Spleen (tissue), 11 donors: ENCODE measurements at regions not wholly inside any gene's neighbourhood (a gene's known extent, or its start where the extent isn't known, plus 50 kb on each side); places are given as distances from the start of the nearest gene placed in this dataset.

Experiments
- DNase-seq: peaks from one replicate; pipeline ENCODE4 v3.0.0-alpha.2; 2020
- H3K27ac ChIP-seq, 8 donors: fragments of 200-600 bp; sonication (generic) in 7 of 8; 1 replicate in 4 of 8; 2 replicates in 4 of 8; pipeline versions ENCODE4 v1.5.0 to v1.8.0; 2016 to 2021; ENCODE audit warnings: inconsistent platforms in 4 of 8, mild to moderate bottlenecking in 4 of 8, moderate library complexity in 1 of 8
- H3K27me3 ChIP-seq, 7 donors: fragments of 200-600 bp; sonication (generic) in 6 of 7; replicated peaks in 1 of 7; 1 replicate in 4 of 7; 2 replicates in 3 of 7; pipeline versions ENCODE4 v1.5.0 to v1.8.0; 2016 to 2021; ENCODE audit warnings: inconsistent platforms in 3 of 7, mild to moderate bottlenecking in 1 of 7
- H3K36me3 ChIP-seq, 6 donors: fragments of 200-600 bp; sonication (generic) in 5 of 6; 1 replicate in 4 of 6; 2 replicates in 2 of 6; pipeline versions ENCODE4 v1.5.0 to v1.8.0; 2016 to 2021; ENCODE audit warnings: inconsistent platforms in 2 of 6
- H3K4me1 ChIP-seq, 6 donors: fragments of 200-600 bp; sonication (generic) in 5 of 6; 1 replicate in 3 of 6; 2 replicates in 3 of 6; pipeline versions ENCODE4 v1.5.0 to v1.8.0; 2016 to 2021; ENCODE audit warnings: inconsistent platforms in 3 of 6
- H3K4me3 ChIP-seq, 8 donors: fragments of 200-600 bp; sonication (generic) in 7 of 8; 1 replicate in 4 of 8; 2 replicates in 4 of 8; pipeline versions ENCODE4 v1.5.0 to v1.8.0; 2016 to 2021; ENCODE audit warnings: inconsistent platforms in 4 of 8, mild to moderate bottlenecking in 4 of 8, moderate library complexity in 2 of 8
- H3K9me3 ChIP-seq, 8 donors: fragments of 200-600 bp; sonication (generic) in 7 of 8; 1 replicate in 4 of 8; 2 replicates in 4 of 8; pipeline versions ENCODE4 v1.5.0 to v1.8.0; 2016 to 2021; ENCODE audit warnings: inconsistent platforms in 4 of 8
- CTCF ChIP-seq, 11 experiments: fragments of 200-600 bp in 7 of 11; fragments of 450-650 bp in 4 of 11; sonication (generic) in 4 of 11; IDR thresholded peaks in 8 of 11; conservative IDR thresholded peaks in 3 of 11; 1 replicate in 7 of 11; 2 replicates in 4 of 11; pipeline versions ENCODE4 v1.4.0 to v1.8.0; 2016 to 2021; ENCODE audit warnings: antibody characterized with exemption in 11 of 11, inconsistent platforms in 4 of 11, mild to moderate bottlenecking in 1 of 11
- POLR2A ChIP-seq, 3 donors: fragments of 450-650 bp; IDR thresholded peaks; one replicate each; pipeline ENCODE4 v1.5.1; 2017; ENCODE audit warnings: antibody characterized with exemption in 3 of 3, mild to moderate bottlenecking in 1 of 3
- POLR2AphosphoS5 ChIP-seq, 3 donors: sonication (generic); formaldehyde crosslinking; IDR thresholded peaks; one replicate each; pipeline ENCODE4 v1.5.1; 2017; ENCODE audit warnings: antibody characterized with exemption in 3 of 3
- WGBS, 5 donors: extraction: QIAGEN DNeasy Blood & Tissue Kit in 3 of 5; methylation state at CpG; one replicate each; pipeline versions ENCODE4 v1.1.5 to v1.1.7; 2013 to 2018; 5-methylcytosine and 5-hydroxymethylcytosine counted together
- intact Hi-C: fragments of 100-400 bp; cut with DNase I; formaldehyde crosslinking; loops from one replicate; pipeline ENCODE4 v1.15.0; 2023; ENCODE audit warnings: low total_unique reads
- donor health status: healthy with polysubstance abuse.
- donor health status: DM: no; HTN: no; CAD: no; lungs with moderate emphysema.
- donor health status: DM: no; HTN: no; CAD: no.
- donor health status: Bipolar disorder and iron deficiency.
- donor health status: healthy.
- donor health status: DM: no; HTN: no; CAD: no.
- donor health status: DM: yes; HTN: yes; CAD: no.

DNA sequence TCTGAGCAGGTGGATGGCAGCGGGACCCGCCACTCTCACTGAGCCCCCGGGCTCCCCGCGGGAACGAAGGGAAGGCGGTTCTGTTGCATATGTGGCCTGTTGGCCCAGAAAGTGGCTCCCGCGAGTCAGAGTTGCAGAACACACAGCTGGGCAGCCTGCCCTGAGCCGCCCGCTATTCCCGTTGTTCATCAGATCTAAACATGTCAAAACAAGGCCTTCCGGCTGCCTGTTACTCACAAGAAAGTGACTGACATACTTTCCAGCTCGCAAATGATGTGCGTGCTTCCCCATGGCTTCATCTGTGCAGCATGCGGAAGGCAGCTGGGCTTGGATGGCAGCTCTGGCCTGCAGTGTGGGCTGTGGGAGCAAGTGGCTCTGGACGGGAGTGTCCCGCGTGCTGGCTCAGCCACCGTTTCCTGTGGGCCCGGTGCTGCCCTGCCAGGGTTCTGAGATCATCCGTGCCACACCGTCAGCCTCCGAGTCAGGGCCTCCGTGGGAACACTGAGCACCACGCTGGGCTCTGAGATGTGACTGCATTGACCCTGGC is 227.3 kb downstream of the ERMARD start:
- 73 to 92% (median 84%) methylated on average over 22 to 26 of the region's 26 CpGs for WGBS, 5 donors
- peak; percentile 63 for DNase-seq
- Histone ChIP-seq H3K36me3 (no peaks in the 10 kb centered on the region), H3K27ac (no peak overlapping the region), H3K4me3 (no peak overlapping the region), H3K27me3 (peaks cover 0 to 89% (median 5%) of the 10 kb centered on the region in 7 donors), H3K9me3 (no peaks in the 10 kb centered on the region), H3K4me1 (no peaks in the 10 kb centered on the region)
- TF ChIP-seq CTCF (IDR thresholded peaks at IDR 0.05 in 8 of 11, conservative IDR thresholded peaks at IDR 0.05 in 3 of 11), result no peak
- TF ChIP-seq POLR2AphosphoS5 (IDR thresholded peaks at IDR 0.05), result peak in 1 of 3 donors; percentile 46
- intact Hi-C loops, result no loop called here

DNA sequence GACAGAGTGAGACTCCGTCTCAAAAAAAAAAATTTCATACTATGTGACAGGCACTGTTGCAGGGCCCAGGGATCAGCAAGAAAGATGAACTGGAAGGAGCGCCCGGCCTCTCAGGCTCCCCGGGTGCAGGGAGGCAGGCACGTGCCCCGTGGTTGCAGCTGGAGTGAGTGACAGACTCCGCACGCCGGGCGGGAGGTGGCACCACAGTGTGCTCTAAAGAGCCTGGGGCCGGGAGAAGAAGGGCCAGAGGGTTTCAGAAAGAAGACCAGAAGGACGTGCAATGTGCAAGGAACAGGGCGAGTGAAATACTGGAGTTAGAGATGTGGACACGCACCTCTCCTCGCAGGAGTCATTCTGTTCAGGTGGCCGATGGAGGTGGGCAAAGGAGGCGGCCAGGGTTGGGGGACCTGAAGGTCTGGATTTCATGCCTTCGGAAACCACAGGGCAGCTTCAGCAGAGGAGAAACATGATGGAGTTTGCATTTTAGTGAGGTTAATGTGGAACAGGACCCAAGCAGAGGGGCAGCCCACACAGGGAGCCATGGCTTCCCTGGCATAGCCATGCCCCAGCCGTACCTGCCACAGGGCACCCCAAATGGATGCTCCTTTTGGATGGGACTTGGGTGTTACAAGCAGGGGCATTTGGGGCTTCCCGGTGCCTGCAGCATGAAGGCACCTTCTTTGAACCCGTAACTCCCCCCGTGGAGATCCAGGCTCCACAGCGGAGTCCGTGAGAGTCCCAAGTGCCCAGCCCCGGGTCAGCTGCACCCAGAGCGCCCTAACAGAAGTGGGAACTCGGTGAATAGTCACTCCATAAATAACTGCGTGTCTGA is 226.2 kb downstream of the ERMARD start:
- peak; percentile 61 for DNase-seq
- no peak for TF ChIP-seq CTCF (IDR thresholded peaks at IDR 0.05 in 8 of 11, conservative IDR thresholded peaks at IDR 0.05 in 3 of 11)
- no peak for TF ChIP-seq POLR2AphosphoS5 (IDR thresholded peaks at IDR 0.05)
- no peak for TF ChIP-seq POLR2A (IDR thresholded peaks at IDR 0.05)
- 87 to 92% (median 90%) methylated on average over 28 of the region's 28 CpGs for WGBS, 5 donors
- Histone ChIP-seq H3K27ac (no peak overlapping the region), H3K4me1 (no peaks in the 10 kb centered on the region), H3K9me3 (no peaks in the 10 kb centered on the region), H3K27me3 (peaks cover 0 to 78% (median 4%) of the 10 kb centered on the region in 7 donors), H3K4me3 (no peak overlapping the region), H3K36me3 (no peaks in the 10 kb centered on the region)
- intact Hi-C loops, result no loop called here

GRCh38 chr6:169976301-169977081 is 225.1 kb downstream of the ERMARD start:
- no peak overlapping the region for H3K4me3 ChIP-seq
- intact Hi-C loops, result no loop called here
- peaks cover 0 to 73% (median 4%) of the 10 kb centered on the region in 7 donors for H3K27me3 ChIP-seq
- no peaks in the 10 kb centered on the region for H3K4me1 ChIP-seq
- DNase-seq, result peak; percentile 74
- H3K36me3 ChIP-seq, result no peaks in the 10 kb centered on the region
- TF ChIP-seq POLR2A (IDR thresholded peaks at IDR 0.05) (no peak), POLR2AphosphoS5 (IDR thresholded peaks at IDR 0.05) (no peak), CTCF (IDR thresholded peaks at IDR 0.05 in 8 of 11, conservative IDR thresholded peaks at IDR 0.05 in 3 of 11) (no peak)
- 54 to 61% (median 59%) methylated on average over 30 to 31 of the region's 31 CpGs for WGBS, 5 donors
- H3K9me3 ChIP-seq, result no peaks in the 10 kb centered on the region
- no peak overlapping the region for H3K27ac ChIP-seq

DNA sequence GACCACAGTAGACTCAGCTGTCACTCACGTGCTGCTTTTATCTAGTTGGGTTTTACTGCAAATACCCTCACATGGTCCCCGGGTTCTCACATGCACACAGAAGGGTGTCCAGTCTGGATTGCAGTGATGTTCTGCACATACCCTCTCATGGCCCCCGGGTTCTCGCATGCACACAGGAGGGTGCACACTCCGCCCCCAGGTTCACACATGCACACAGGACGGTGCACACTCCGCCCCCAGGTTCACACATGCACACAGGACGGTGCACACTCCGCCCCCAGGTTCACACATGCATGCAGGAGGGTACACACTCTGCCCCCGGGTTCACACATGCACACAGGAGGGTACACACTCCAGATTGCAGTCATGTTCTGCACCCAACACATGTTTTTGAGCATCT is 224.3 kb downstream of the ERMARD start:
- Histone ChIP-seq H3K27me3 (peaks cover 0 to 73% (median 4%) of the 10 kb centered on the region in 7 donors), H3K27ac (no peak overlapping the region), H3K4me1 (no peaks in the 10 kb centered on the region), H3K9me3 (no peaks in the 10 kb centered on the region), H3K4me3 (no peak overlapping the region), H3K36me3 (no peaks in the 10 kb centered on the region)
- 81 to 89% (median 86%) methylated on average over 10 of the region's 10 CpGs for WGBS, 5 donors
- intact Hi-C loops, result no loop called here
- DNase-seq, result peak; percentile 21
- TF ChIP-seq POLR2AphosphoS5 (IDR thresholded peaks at IDR 0.05) (no peak), CTCF (IDR thresholded peaks at IDR 0.05 in 8 of 11, conservative IDR thresholded peaks at IDR 0.05 in 3 of 11) (no peak), POLR2A (IDR thresholded peaks at IDR 0.05) (no peak)
